Embryonic facial prominence (tissue), 1 donor: ENCODE measurements at regions not wholly inside any gene's neighbourhood (a gene's known extent, or its start where the extent isn't known, plus 50 kb on each side); places are given as distances from the start of the nearest gene placed in this dataset.

Experiments
- DNase-seq: peaks from one replicate; pipeline ENCODE4 v3.0.0-alpha.2; 2016; ENCODE audit errors: extremely low spot score

DNA sequence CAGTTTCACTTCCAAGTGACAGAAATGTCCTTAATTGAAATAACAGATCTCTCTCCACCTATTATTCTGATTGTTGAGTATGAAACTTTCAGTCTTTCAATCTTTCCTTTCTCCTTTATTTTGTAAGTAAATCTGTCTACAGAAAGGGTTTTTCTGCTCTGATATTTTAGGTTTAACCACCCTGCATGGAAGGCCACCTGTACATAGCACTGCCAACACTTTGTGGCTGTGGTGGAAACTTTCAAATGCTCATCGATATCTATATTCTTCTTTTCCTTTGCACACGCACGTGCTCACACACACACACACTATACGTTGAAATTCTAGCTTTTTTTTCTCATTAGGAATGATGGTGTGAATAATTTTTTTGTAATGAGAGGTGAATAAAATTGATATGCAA, 1179.3 kb downstream of the KCNT2 start:
- no peak for DNase-seq

DNA sequence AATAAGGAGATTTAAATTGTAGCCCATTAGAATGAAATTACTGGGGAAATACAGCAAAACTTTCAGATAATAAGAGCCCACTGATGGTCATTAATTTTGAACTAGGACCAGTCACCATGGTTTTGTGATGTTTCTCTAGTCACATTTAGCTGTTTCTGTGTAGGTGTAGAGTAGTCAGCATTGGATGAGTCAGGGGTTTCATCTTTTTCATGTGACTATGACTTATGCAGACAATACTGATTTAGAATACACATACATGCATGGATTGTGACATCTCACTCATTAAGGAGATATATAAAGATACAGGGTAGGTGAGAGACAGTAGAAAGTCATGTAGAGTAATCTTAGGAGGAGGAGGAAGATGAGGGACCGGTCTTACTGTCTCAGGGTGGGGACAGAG, 1192.7 kb downstream of the KCNT2 start:
- no peak for DNase-seq

DNA sequence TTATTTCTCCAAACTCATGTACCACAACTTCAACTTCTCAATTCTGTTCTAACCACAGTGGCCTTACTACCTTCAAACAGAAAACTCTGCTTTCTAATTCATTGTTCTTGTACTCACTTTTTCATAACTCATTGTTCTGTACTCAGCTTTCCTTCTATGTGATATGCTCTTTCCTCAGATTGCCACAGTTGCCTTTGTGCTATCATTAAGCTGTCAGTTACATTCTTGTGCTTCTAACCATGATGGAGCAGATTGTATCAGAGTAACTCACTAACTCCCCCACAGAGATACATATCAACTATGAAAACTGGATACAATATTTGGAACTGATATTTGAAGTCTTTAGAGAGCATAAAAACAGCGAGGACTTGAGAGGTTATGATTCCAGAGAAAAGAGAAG, 1213.7 kb downstream of the KCNT2 start:
- no peak for DNase-seq

DNA sequence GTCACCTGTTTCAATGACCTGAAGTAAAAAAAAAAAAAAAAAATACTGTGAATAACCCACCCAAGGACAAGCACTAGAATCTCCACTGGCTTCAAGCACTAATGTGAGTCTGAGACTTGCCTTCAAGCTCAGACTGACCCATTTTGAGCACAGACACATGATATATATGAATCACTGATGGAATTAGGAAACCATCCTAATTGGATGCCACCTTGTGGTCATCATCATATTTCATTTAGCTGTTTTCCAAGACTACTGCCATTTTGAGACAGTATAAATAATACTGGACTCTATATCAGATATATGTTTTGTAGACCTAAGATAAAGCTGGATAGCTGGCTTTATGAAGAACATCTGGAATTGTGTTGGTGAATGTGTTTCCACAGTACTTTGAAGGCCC, 1232.0 kb downstream of the KCNT2 start:
- DNase-seq: no peak

DNA sequence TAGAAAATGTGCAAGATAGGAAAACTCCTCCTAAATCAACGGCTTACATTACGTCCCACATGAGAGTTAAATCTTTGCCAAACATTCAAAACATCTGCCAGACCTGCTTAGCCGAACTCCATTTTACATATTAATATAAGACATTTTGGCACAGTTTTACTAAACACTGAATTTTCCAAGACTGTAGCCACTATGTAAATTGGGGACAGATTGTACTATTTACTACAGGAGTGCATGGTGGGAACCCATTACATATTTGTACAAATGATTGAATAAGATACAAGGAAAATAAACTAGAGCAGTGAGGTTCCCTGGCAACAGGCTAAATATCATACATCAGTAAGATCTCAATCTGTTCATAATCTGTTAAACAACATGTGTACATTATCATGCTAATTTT, 1234.4 kb downstream of the KCNT2 start:
- peak; percentile 54 for DNase-seq

DNA sequence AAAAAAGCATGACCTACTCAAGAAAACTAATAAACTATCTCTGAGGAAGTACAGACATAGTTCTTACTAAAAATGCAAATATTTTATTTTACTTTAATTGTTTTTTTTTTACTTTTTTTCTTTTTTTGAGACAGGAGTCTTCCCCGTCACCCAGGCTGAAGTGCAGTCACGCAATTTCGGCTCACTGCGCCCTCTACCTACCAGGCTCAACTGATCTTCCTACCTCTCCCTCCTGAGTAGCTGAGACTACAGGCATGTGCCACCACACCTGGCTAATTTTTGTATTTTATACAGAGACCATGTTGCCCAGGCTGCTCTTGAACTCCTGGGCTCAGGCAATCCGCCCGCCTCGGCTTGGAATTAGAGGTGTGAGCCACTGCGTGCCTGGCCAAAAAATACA, 1263.1 kb downstream of the KCNT2 start:
- DNase-seq: no peak

DNA sequence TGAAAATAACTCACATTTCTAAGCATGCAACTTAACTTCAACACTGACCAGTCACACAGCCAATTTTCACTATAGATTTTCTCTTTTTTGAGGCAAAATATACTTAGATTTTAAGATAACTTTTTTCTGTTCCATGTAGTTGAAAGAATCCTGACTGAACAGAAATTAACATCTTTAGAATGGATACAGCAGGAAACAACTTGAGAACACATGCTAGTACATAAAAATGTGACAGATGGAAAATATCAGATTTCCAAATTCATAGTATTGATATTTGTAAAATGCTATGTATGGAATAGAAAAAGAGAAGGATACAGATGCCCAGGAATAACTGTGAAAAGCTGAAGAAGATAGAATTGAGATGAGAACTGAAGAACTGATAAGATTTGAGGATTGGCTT, 1270.6 kb downstream of the KCNT2 start:
- no peak for DNase-seq

DNA sequence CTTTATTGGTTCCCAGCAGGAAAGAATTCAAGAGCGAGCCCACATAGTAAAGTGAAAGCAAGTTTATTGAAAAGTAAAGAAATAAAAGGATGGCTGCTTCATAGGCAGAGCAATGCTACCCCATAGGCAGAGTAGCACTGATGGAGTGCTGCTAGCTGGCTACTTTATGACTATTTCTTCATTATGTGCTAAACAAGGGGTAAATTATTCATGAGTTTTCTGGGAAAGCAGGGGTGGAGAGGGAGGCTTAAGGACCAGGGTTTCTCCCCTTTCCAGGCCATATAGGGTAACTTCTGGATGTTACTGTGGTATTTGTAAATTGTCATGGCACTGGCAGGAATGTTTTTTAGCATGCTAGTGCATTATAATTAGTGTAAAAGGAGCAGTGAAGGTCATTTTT, 1271.4 kb downstream of the KCNT2 start:
- no peak for DNase-seq

DNA sequence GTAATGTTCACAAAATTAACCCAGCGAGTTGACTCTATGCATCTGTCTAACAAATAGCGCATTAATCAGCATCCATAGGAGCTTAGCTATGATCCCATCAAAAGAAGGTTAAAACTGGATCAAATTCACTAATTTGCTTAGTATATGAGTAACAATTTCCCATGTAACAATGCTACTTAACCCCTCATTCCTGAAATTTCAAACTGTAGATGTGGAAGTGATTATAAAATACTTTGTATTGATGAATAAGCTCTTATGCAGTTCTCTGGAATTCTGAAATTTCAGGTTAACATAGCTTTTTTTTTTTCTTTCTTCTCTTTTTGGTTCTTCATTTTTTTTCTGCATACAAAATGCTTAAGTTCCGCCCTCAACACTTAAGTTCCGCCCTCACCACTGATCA, 1272.7 kb downstream of the KCNT2 start:
- DNase-seq: no peak

DNA sequence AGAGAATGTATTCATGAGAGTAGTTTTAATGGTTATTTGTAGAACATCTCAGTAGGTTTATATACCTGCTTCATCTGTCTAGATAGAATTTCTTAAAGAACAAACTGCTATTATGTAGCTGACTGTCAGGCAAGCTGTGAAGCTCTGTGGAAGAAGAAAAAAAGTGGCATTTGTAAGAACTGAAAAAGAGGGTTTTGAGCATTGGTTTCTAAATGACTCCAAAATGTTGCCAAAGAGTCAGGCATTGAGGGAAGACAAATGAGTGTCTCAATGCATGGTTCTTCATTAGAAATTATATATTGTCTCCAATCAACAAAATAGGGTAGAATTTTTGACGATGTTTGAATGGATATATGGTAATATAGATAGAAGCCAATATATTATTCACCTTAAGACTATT, 1276.1 kb downstream of the KCNT2 start:
- no peak for DNase-seq

DNA sequence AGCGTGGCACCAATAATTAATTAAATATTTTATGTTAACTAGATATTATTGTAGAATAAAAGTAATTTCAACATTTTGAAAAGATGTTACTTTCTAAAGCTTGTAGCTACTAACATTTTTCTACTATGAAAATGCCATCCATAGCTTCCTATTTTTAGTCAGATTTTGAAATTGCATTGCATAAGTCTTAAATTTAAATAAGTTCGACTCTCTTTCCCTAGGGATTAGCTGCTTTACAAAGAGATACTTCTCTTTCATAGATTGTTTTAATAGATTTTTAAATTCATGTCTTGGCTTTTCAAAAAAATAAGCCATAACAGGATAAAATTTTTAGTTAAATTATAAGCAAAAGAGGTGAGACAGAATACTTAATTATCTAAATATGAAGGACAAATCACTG, 1279.6 kb downstream of the KCNT2 start:
- no peak for DNase-seq

DNA sequence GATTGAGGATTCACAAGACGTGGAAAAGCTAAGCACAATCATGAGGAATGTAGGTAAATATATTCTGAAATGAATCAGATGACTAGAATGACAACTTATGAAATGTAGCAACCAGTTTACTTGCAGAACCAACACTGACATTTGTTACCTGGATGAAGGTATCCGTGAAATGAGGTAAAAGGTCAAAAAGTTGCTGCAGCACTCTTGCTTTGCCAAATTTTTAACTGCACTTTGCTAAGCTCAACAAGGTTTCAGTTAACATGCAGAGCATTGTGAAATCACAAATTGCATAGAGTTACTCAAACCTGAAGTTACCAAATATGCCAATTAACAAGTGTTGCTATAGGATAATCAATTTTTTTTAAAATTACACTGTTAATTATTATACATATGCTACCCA, 1280.1 kb downstream of the KCNT2 start:
- DNase-seq: no peak

DNA sequence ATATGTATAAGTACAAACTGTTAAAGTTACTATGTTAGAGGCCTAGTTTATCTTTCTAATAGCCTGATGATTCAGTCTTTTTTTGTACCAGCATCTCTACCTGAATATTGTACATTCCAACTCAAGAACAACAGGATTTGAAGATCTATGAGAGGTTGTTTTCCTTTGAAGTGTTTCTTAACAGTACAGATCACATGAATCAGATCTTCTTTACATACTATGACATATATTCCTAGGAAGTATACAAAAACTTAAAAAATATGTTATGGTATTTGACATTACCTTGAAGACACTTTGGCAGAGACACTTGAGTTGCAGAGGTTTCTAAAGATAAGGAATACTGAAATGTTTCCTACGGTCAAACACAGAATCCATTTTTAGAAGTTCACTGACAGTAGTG, 1280.9 kb downstream of the KCNT2 start:
- no peak for DNase-seq

DNA sequence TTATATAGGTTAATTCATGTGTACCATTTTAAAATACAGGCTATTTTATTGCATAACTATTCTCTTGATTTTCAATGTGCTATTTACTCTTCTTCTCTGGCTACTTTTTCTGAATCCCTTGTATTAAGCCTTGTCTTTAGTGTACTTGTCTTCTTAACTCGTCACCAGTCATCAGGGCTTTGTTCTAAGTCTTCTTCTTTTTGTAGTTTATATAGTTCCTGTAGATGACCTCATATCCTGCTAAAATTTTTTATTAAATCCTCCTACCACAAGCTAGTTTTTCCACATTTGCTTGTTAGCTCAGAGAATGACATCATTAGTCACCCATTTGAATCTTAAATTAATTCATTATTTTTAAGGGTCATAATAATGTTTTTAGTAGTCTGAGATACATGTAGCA, 1281.9 kb downstream of the KCNT2 start:
- no peak for DNase-seq

DNA sequence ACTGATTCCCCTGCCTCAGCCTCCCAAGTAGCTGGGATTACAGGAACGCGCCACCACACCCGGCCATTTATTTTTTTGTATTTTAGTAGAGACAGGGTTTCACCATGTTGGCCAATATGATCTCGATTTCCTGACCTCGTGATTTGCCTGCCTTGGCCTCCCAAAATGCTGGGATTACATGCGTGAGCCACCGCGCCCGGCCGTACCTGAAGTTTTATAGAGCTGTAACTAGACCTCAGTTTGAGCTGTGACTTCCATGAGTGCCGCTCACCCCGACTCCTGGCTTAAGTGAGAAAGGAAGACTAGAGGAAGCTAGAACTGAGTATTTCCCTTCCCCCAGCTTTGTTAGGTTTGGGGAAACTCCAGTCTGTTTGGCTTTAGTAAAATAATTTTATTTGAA, 1283.1 kb downstream of the KCNT2 start:
- no peak for DNase-seq

DNA sequence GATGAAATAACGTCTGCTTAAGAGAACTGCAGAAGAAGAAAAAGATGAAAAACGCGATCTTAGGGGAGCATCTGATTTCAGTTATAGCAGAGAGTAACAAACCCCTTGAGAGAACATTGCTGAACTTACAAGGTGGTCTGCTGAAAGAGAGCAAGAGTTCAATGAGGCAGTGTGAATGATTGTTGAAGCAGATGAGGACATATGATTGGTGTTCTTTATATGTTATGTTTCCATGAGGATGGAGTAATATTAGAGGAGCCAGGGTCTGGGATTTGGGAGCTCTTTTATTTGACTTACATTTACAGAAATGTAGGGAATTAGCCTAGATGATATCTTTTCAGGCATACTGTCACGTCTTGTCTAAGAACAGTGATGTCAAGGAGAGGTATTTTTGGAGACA, 1302.0 kb downstream of the KCNT2 start:
- DNase-seq: no peak

DNA sequence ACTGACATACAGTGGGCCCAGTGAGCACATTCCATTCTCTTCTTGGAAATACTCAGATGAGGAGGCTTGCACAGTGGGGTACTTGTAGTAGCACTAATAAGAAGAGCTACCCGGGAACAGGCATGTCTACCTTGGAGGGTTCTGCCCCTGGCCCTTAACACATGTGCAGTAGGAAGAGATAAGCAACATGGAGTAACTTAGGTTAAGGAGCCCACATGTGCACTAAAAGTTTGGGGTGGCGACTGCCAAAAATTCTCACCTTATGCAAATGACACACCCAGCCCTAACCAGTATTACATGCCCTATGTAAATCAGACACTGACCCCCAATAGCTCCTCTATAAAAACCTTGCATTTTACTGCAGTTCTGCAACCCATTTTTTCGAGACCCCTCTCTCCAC, 1313.3 kb downstream of the KCNT2 start:
- DNase-seq: no peak

DNA sequence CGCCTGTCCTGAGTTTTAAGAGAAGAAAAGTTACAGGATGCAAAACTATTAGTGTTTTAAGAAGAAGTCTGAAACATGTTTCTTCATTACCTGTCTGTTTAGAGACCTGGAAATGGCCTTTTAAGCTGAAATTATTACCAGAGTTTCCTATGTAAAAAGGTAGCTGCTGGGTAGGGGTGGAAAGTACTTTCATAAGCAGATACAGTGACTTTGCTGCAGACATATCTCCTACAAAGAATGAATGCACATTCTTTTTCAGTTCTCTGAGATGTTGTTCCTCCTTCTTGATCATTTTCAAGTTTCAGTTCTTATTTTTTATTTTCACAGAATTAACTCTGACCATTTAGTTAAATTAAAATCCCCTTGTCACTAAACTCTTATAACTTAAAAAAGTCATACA, 1329.6 kb downstream of the KCNT2 start:
- DNase-seq: no peak

DNA sequence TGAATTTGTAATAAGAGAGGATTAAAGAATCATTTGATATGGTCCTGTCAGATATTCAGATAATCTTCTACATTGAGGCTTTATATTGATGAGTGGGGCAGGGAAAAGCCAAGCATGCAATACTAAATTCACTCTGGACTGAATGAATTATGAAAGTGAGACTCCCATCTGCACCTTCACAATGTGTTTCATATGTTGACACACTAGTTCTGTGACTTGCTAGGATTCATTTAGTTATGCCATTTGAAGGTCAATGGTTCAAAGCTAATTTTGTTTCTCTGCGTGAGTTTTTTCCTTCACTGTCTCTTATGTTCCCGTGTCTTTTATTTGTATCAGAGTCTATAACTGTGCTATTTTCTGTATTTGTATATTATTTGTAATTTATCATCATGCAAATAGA, 1332.5 kb downstream of the KCNT2 start:
- DNase-seq: no peak

DNA sequence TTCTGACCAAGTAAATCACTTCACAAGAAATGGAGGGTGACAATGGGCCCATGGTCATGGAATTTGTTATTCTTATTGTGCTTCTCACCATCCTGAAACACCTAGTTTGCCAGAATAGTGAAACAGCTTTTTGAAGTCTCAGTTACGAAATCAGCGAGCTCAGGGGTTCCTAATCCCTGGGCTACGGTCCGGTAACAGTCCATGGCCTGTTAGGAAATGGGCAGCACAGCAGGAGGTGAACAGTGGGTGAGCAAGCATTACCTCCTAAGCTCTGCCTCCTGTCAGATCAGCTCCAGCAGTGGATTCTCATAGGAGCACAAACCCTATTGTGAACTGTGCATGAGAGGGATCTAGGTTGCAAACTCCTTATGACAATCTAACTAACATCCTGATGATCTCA, 1356.3 kb downstream of the KCNT2 start:
- no peak for DNase-seq

DNA sequence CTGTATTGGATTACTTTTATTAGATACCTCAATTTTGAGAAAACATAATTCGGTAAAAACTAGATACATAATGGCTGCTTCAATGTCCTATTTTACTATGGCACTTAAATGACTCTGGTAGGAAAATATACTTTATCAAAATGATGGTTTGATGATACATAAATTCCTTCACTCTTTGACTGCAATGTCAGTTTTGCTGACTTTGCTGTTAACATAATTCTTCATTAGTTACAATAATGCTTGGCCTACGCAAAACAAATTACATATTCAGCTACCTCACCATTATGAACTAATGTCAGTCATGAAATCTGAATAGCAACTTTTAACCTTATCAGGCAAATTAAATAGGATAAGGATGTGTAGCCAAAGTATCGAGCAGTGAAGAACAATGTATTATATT, 1364.7 kb downstream of the KCNT2 start:
- no peak for DNase-seq

DNA sequence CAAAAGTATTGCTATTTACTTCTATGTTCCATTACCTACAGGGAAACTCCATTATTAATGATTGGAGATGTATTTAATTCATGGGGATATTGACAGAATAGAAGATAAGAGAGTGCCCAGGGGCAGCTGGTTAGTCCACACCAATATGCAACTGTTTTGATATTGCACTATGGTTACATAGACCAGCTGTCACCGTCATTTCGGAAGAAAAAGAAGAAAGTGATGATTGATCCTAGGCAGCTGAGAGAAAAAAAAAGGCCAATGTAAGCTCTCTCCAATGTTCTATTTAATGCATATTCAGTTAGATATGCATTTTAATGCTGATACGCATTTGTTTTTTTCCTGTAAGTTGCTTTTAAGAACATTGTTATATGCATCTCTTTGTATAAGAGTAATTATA, 1367.2 kb downstream of the KCNT2 start:
- DNase-seq: no peak

DNA sequence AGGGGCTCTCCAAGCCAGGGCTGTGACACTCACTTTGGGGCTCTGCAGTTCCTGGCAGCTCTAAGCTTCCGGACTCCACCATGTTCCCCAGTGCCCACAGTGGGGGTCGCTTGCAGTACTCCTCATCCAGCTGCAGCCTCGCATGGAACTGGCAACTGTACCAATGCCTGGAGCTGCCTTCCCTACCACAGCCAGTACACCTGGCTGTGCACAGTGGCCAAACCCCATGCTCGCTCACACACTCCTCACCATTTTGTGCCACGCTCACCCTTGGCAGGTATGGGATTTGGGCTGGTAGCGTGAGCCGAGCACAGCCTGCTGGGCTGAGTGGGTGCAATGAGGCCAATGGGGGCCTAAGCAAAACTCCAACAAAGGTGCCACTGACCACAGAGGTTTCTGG, 1369.9 kb downstream of the KCNT2 start:
- no peak for DNase-seq

DNA sequence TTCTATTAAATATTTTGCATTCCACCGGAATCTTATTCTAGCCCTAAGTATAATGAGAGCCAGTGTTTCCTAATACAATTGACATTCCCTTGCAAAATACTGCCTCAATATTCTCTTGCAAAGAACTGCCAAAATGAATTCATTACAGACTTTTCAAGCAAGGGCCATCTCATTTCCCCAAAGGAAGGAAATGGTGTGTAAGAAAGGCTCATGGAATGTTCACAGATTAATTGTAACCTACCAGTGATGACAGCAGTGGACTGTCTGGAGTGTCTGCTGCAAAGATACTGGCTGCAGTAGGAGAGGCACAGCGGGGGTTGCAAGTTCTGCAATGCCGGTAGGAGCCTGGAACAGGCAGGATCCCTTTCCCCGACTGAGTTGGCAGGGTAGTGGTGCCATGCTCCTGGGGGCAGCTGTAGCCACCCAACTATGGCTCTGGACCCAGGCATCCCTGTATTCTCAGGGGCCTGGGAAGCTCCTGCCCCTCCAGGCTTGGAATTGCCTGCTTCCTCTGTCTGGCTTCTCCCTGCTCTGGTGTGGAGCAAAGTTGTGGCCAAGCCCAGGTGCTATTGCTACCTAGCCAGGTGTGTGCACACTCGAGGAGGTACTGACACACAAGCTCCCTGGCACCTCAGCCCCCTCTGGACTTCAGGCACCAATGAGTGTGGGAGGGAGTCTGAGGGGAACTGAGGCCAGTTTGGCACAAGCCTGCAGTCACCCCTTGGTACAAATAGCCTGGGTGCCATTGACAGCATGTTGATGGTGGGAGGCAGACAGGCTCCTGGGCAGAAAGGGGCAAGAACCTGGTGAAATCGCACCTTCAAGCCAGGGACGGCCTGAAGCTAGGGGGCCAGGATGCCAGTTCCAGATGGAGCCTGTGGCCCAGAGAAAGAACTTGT, 1371.0 kb downstream of the KCNT2 start:
- DNase-seq: no peak
